ENCODE measurements at regions not wholly inside any gene's neighbourhood (a gene's known extent, or its start where the extent isn't known, plus 50 kb on each side); places are given as distances from the start of the nearest gene placed in this dataset.

DNA sequence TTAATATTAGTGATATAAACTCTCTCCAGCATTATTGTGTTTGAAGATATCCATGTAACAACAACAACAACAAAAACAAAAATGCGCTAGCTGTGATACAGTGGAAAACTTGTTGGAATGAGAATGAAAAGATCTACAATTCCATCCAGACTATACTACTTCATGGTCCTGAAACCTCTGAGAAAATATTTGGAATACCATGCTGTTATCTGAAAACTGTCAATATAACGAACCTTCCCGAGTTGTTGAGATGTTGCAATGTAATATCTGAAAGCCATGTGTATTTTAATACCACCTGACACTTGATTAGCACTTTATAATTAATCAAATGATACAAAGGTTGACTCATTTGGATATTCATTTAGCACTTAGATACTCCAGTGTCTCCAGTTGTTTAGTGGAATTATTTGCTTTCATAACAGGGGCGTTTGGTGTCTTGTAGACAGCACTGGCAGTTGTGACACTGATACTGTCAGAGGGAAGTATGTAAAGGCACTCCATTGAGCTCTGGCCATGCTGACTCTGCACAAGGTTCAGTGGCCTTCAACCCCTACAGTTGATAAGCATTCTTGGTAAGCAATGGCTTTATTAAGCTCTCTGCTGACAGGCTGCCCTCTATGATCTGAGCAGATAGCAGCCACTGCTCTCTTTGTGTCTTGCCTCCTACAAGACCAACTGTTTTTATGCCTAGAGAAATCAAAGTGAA, 447.1 kb upstream of the SEL1L start:
- H3K4me3 ChIP-seq (ENCODE audit: low read depth, low read length): no peak overlapping the region
- TF ChIP-seq POLR2A (IDR thresholded peaks at IDR 0.05; ENCODE audit: extremely low read depth, insufficient read length): no peak
- no peak for TF ChIP-seq CTCF (IDR thresholded peaks at IDR 0.05; ENCODE audit: low read depth, low read length)
- TF ChIP-seq, protein P1, sequence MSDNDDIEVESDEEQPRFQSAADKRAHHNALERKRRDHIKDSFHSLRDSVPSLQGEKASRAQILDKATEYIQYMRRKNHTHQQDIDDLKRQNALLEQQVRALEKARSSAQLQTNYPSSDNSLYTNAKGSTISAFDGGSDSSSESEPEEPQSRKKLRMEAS (IDR thresholded peaks at IDR 0.05; ENCODE audit: low read depth, low read length): no peak
- TF ChIP-seq MYC (IDR thresholded peaks at IDR 0.05; ENCODE audit: low read depth, low read length): no peak
- DNase-seq (ENCODE audit: low read depth): no peak

DNA sequence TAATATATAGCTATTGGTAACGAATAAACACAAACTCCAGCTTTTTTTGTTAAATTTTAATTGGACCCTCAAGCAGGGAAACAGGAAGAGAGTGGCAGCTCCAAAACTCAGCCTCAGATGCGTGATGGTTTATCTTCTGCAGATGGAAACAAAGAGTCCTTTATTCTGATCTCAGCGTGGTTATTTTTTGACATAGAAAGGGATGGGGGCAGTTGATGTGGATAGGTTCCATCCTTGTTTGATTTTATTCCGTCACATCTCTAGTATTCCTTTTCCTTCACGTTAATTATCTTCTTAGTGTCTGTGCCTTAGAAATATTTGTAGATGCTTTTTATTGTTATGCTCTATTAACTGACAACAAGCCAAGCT, 447.6 kb upstream of the SEL1L start:
- H3K4me3 ChIP-seq (ENCODE audit: low read depth, low read length): no peak overlapping the region
- no peak for DNase-seq (ENCODE audit: low read depth)
- TF ChIP-seq, protein P1 (IDR thresholded peaks at IDR 0.05; ENCODE audit: low read depth, low read length): no peak
- TF ChIP-seq POLR2A (IDR thresholded peaks at IDR 0.05; ENCODE audit: extremely low read depth, insufficient read length): no peak
- no peak for TF ChIP-seq MYC (IDR thresholded peaks at IDR 0.05; ENCODE audit: low read depth, low read length)
- no peak for TF ChIP-seq CTCF (IDR thresholded peaks at IDR 0.05; ENCODE audit: low read depth, low read length)

- H3K4me3 ChIP-seq (ENCODE audit: low read depth, low read length): no peak overlapping the region
- no peak for DNase-seq (ENCODE audit: low read depth)
- TF ChIP-seq POLR2A (IDR thresholded peaks at IDR 0.05; ENCODE audit: extremely low read depth, insufficient read length) (no peak), MYC (IDR thresholded peaks at IDR 0.05; ENCODE audit: low read depth, low read length) (no peak), CTCF (IDR thresholded peaks at IDR 0.05; ENCODE audit: low read depth, low read length) (no peak)
- TF ChIP-seq, protein P1 (IDR thresholded peaks at IDR 0.05; ENCODE audit: low read depth, low read length): no peak
Measured at GRCh38 chr14:81982046-81982445, 448.4 kb upstream of the SEL1L start.

- TF ChIP-seq, protein P1 (IDR thresholded peaks at IDR 0.05; ENCODE audit: low read depth, low read length): no peak
- TF ChIP-seq MYC (IDR thresholded peaks at IDR 0.05; ENCODE audit: low read depth, low read length): no peak
- DNase-seq (ENCODE audit: low read depth): no peak
- no peak overlapping the region for H3K4me3 ChIP-seq (ENCODE audit: low read depth, low read length)
Measured at GRCh38 chr14:81986005-81986404, 452.4 kb upstream of the SEL1L start.

DNA sequence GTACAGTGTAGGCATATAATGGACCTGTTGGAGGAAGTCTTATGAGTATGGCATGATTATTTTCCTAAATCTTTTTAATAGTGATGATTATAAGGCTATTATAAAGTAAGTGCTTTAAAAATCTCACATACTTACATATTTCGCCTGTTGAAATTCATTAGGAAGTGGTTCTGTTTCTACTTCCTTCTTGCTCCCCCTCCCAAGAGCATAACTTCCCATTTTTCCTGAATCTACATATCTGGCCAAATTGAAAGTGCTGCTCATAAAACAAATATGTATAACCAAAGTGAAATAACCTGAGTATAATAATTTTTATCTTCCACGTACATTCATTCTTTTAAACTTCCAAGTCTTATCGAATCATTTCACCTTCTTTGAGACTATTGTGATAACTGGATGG, 455.6 kb upstream of the SEL1L start:
- no peak for DNase-seq (ENCODE audit: low read depth)
- H3K4me3 ChIP-seq (ENCODE audit: low read depth, low read length): no peak overlapping the region
- no peak for TF ChIP-seq CTCF (IDR thresholded peaks at IDR 0.05; ENCODE audit: low read depth, low read length)
- TF ChIP-seq, protein P1 (IDR thresholded peaks at IDR 0.05; ENCODE audit: low read depth, low read length): no peak
- TF ChIP-seq POLR2A (IDR thresholded peaks at IDR 0.05; ENCODE audit: extremely low read depth, insufficient read length): no peak
- no peak for TF ChIP-seq MYC (IDR thresholded peaks at IDR 0.05; ENCODE audit: low read depth, low read length)

DNA sequence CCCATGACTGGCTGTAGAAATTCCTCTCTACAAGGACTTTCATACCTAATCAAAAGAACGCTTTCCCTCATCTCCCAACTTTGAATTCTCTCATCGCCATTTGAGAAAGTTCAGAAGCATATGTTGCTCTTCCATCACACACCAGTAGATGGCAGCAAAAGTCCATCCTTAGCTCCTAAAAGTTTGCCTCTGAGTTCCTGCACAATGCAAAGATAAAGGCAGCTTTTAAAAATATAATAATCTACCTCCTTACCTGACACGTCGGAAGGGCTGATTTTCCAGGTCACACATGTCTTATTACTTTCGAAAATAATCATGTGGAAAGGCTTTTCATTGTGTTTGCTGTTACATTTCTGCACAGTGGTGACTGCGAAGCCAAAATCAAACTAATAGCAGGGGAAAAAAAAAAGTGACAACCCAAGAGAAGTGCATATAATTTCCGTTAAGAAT, 456.7 kb upstream of the SEL1L start:
- no peak overlapping the region for H3K4me3 ChIP-seq (ENCODE audit: low read depth, low read length)
- peak; percentile 64 for DNase-seq (ENCODE audit: low read depth)
- TF ChIP-seq, protein P1 (IDR thresholded peaks at IDR 0.05; ENCODE audit: low read depth, low read length): no peak
- peak; percentile 66 for TF ChIP-seq CTCF (IDR thresholded peaks at IDR 0.05; ENCODE audit: low read depth, low read length)

Measured in NB4 (cell line).